ENCODE measurements at regions not wholly inside any gene's neighbourhood (a gene's known extent, or its start where the extent isn't known, plus 50 kb on each side); places are given as distances from the start of the nearest gene placed in this dataset.

- TF ChIP-seq XBP1 (CRISPR knock-in tag; IDR thresholded peaks at IDR 0.05) (no peak), CBFB (CRISPR knock-in tag; IDR thresholded peaks at IDR 0.05) (no peak), STAT5B (CRISPR knock-in tag; IDR thresholded peaks at IDR 0.05) (no peak), SOX13 (IDR thresholded peaks at IDR 0.05) (no peak), SOX13 (CRISPR knock-in tag; conservative IDR thresholded peaks at IDR 0.05 in 1 of 2, IDR thresholded peaks at IDR 0.05 in 1 of 2) (no peak)
- TF ChIP-seq, protein P1, sequence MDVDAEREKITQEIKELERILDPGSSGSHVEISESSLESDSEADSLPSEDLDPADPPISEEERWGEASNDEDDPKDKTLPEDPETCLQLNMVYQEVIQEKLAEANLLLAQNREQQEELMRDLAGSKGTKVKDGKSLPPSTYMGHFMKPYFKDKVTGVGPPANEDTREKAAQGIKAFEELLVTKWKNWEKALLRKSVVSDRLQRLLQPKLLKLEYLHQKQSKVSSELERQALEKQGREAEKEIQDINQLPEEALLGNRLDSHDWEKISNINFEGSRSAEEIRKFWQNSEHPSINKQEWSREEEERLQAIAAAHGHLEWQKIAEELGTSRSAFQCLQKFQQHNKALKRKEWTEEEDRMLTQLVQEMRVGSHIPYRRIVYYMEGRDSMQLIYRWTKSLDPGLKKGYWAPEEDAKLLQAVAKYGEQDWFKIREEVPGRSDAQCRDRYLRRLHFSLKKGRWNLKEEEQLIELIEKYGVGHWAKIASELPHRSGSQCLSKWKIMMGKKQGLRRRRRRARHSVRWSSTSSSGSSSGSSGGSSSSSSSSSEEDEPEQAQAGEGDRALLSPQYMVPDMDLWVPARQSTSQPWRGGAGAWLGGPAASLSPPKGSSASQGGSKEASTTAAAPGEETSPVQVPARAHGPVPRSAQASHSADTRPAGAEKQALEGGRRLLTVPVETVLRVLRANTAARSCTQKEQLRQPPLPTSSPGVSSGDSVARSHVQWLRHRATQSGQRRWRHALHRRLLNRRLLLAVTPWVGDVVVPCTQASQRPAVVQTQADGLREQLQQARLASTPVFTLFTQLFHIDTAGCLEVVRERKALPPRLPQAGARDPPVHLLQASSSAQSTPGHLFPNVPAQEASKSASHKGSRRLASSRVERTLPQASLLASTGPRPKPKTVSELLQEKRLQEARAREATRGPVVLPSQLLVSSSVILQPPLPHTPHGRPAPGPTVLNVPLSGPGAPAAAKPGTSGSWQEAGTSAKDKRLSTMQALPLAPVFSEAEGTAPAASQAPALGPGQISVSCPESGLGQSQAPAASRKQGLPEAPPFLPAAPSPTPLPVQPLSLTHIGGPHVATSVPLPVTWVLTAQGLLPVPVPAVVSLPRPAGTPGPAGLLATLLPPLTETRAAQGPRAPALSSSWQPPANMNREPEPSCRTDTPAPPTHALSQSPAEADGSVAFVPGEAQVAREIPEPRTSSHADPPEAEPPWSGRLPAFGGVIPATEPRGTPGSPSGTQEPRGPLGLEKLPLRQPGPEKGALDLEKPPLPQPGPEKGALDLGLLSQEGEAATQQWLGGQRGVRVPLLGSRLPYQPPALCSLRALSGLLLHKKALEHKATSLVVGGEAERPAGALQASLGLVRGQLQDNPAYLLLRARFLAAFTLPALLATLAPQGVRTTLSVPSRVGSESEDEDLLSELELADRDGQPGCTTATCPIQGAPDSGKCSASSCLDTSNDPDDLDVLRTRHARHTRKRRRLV (CRISPR knock-in tag; IDR thresholded peaks at IDR 0.05), result no peak
- ATAC-seq (no peak), FAIRE-seq (no peak), DNase-seq (ENCODE audit: low spot score) (no peak)
- Histone ChIP-seq H3K4me3 (replicated peaks in 1 of 3; ENCODE audit: insufficient read depth in 1 of 3, low read depth in 2 of 3, low read length in 3 of 3) (no peak overlapping the region), H3K79me2 (ENCODE audit: insufficient read depth, low read length) (no peaks in the 10 kb centered on the region), H3K4me2 (ENCODE audit: low read depth, low read length) (no peak overlapping the region), H3K9me3 (ENCODE audit: low read length) (peaks cover 9% of the 10 kb centered on the region; the same call in 1 of the 2 replicates), H2AFZ (ENCODE audit: low read length) (no peak overlapping the region), H3K27ac (ENCODE audit: extremely low read length, insufficient read depth, low read length) (no peak overlapping the region), H3K9ac (ENCODE audit: insufficient read depth, low read depth, low read length) (no peak overlapping the region), H3K36me3 (replicated peaks in 1 of 2; ENCODE audit: control insufficient read depth in 1 of 2, insufficient read depth in 2 of 2, low read length in 2 of 2) (no peaks in the 10 kb centered on the region), H4K20me1 (ENCODE audit: insufficient read depth, low read length) (no peaks in the 10 kb centered on the region), H3K4me1 (ENCODE audit: insufficient read depth, low read length) (no peaks in the 10 kb centered on the region), H3K27me3 (ENCODE audit: control insufficient read depth in 1 of 2, insufficient read depth in 2 of 2, low read length in 2 of 2) (no peaks in the 10 kb centered on the region)
- POLR2A ChIA-PET, result no interaction called here
- in situ Hi-C loops (cut with HindIII; ENCODE audit: extremely low pct_ligation_motif_present, low pct_unique_long_range_greater_than_20kb) (no loop called here), intact Hi-C loops (cut with micrococcal nuclease; ENCODE audit: unreplicated experiment) (loop anchor here (10.0 kb wide), 1 partner anchor 66 kb away; no protein-coding TSS in a partner anchor)
- CTCF ChIA-PET (ENCODE audit: low intra/inter-chr PET ratio, low total read pairs), result no interaction called here
- BruUV-seq (replicated peaks), result no TSS peak
- WGBS (ENCODE audit: low lambda C conversion rate), result 4% methylated on average over 3 of the region's 3 CpGs
Measured at GRCh38 chr9:17859228-17859627, 280.4 kb downstream of the SH3GL2 start.

All from HepG2 (cell line).